Panc1 (cell line): ENCODE measurements at regions not wholly inside any gene's neighbourhood (a gene's known extent, or its start where the extent isn't known, plus 50 kb on each side); places are given as distances from the start of the nearest gene placed in this dataset.

Experiments used
- ATAC-seq: fragments of 200-7000 bp; cut with Tn5 transposase; 2 replicates; pipeline ENCODE4 v1.9.1; 2020; ENCODE audit warnings: mild to moderate bottlenecking, moderate library complexity
- BruUV-seq: library from RNA; stranded (reverse); fragments of 400-500 nt; replicated peaks from 2 replicates; lab custom pipeline; 2021; lab: Mats Ljungman, UMichigan
- CTCF ChIA-PET: fragments of 300-600 bp; sonication (Branson Sonifier 250); formaldehyde crosslinking; loops from one replicate; lab custom pipeline; 2022; ENCODE audit warnings: antibody characterized with exemption; lab: Charles Lee
- POLR2A ChIA-PET: fragments of 300-600 bp; sonication (Branson Sonifier 250); formaldehyde crosslinking; loops from one replicate; lab custom pipeline; 2022; ENCODE audit warnings: antibody characterized with exemption; lab: Charles Lee
- DNase-seq: peaks from one replicate; pipeline ENCODE4 v3.0.0-alpha.2; 2010; ENCODE audit warnings: low read depth, low spot score
- H3K27ac ChIP-seq: 2 replicates; pipeline ENCODE4 v1.5.1; 2011; ENCODE audit warnings: mild to moderate bottlenecking, low read length, inconsistent platforms
- H3K27me3 ChIP-seq: fragments of 200-500 bp; sonication (Bioruptor generic); 2 replicates; pipeline ENCODE4 v1.6.0; 2014; ENCODE audit warnings: low read length, inconsistent platforms; ENCODE audit not compliant: control insufficient read depth, insufficient read depth
- H3K36me3 ChIP-seq: fragments of 200-500 bp; sonication (Bioruptor generic); 2 replicates; pipeline ENCODE4 v1.5.1; 2014; ENCODE audit warnings: inconsistent platforms, mild to moderate bottlenecking, low read length, moderate library complexity; ENCODE audit not compliant: control insufficient read depth, insufficient read depth
- H3K4me1 ChIP-seq: 2 replicates; pipeline ENCODE4 v1.5.1; 2011; ENCODE audit warnings: inconsistent platforms, mild to moderate bottlenecking, low read length, moderate library complexity; ENCODE audit not compliant: control insufficient read depth, insufficient read depth
- H3K4me3 ChIP-seq, 2 experiments: 2 replicates each; pipeline ENCODE4 v1.5.1; 2011 to 2012; ENCODE audit warnings: low read depth in 2 of 2, low read length in 2 of 2, mild to moderate bottlenecking in 2 of 2, inconsistent platforms in 1 of 2, moderate library complexity in 1 of 2
- H3K9me3 ChIP-seq: fragments of 200-500 bp; sonication (Bioruptor generic); 2 replicates; pipeline ENCODE4 v1.5.1; 2014; ENCODE audit warnings: low read depth, mild to moderate bottlenecking, inconsistent platforms, low read length, moderate library complexity; ENCODE audit not compliant: control insufficient read depth, insufficient read depth
- CTCF ChIP-seq: fragments of 450-650 bp; IDR thresholded peaks from 2 replicates; pipeline ENCODE4 v1.5.1; 2017; ENCODE audit warnings: mild to moderate bottlenecking
- POLR2AphosphoS5 ChIP-seq: IDR thresholded peaks from 2 replicates; pipeline ENCODE4 v1.6.1; 2012; ENCODE audit warnings: mild to moderate bottlenecking, low read depth, low read length, moderate library complexity
- SIN3A ChIP-seq: IDR thresholded peaks from 2 replicates; pipeline ENCODE4 v1.6.1; 2012; ENCODE audit warnings: low read depth, mild to moderate bottlenecking, low read length, moderate library complexity, borderline replicate concordance; ENCODE audit not compliant: insufficient read depth
- TCF7L2 ChIP-seq: IDR thresholded peaks from 2 replicates; pipeline ENCODE4 v1.6.1; 2011; ENCODE audit warnings: mild to moderate bottlenecking, low read depth, low read length, inconsistent platforms
- in situ Hi-C: cut with HindIII; loops from 2 replicates; pipeline ENCODE4 v1.10.0; 2016; ENCODE audit warnings: low sequenced_read_pairs, low pct_unique_long_range_greater_than_20kb
- intact Hi-C: fragments of 100-400 bp; cut with micrococcal nuclease; formaldehyde crosslinking; loops from one replicate; pipeline ENCODE4 v1.10.0; 2022; ENCODE audit not compliant: unreplicated experiment
- TF ChIP-seq, protein P1 (sequence below), 2 experiments: IDR thresholded peaks; 2 replicates each; pipeline ENCODE4 v1.6.1; 2011 to 2012; ENCODE audit warnings: low read depth in 2 of 2, control low read depth in 1 of 2, low read length in 1 of 2, mild to moderate bottlenecking in 1 of 2, moderate library complexity in 1 of 2; ENCODE audit not compliant: insufficient read depth in 1 of 2

GRCh38 chr6:54019860-54020259 is 91.4 kb upstream of the MLIP start:
- DNase-seq: no peak
- BruUV-seq: no TSS peak
- Histone ChIP-seq H3K27me3 (no peaks in the 10 kb centered on the region), H3K36me3 (no peaks in the 10 kb centered on the region), H3K27ac (no peak overlapping the region), H3K4me1 (no peaks in the 10 kb centered on the region), H3K9me3 (no peaks in the 10 kb centered on the region), H3K4me3 (no peak overlapping the region)
- in situ Hi-C loops (no loop called here), intact Hi-C loops (no loop called here)
- ChIA-PET CTCF (no interaction called here), POLR2A (no interaction called here)
- TF ChIP-seq SIN3A: no peak
- TF ChIP-seq POLR2AphosphoS5: no peak
- no peak for TF ChIP-seq CTCF
- no peak for TF ChIP-seq TCF7L2
- TF ChIP-seq, protein P1, sequence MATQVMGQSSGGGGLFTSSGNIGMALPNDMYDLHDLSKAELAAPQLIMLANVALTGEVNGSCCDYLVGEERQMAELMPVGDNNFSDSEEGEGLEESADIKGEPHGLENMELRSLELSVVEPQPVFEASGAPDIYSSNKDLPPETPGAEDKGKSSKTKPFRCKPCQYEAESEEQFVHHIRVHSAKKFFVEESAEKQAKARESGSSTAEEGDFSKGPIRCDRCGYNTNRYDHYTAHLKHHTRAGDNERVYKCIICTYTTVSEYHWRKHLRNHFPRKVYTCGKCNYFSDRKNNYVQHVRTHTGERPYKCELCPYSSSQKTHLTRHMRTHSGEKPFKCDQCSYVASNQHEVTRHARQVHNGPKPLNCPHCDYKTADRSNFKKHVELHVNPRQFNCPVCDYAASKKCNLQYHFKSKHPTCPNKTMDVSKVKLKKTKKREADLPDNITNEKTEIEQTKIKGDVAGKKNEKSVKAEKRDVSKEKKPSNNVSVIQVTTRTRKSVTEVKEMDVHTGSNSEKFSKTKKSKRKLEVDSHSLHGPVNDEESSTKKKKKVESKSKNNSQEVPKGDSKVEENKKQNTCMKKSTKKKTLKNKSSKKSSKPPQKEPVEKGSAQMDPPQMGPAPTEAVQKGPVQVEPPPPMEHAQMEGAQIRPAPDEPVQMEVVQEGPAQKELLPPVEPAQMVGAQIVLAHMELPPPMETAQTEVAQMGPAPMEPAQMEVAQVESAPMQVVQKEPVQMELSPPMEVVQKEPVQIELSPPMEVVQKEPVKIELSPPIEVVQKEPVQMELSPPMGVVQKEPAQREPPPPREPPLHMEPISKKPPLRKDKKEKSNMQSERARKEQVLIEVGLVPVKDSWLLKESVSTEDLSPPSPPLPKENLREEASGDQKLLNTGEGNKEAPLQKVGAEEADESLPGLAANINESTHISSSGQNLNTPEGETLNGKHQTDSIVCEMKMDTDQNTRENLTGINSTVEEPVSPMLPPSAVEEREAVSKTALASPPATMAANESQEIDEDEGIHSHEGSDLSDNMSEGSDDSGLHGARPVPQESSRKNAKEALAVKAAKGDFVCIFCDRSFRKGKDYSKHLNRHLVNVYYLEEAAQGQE (IDR thresholded peaks at IDR 0.05; ENCODE audit: insufficient read depth in 1 of 2, low read depth in 2 of 2, low read length in 1 of 2): no peak
- no peak for ATAC-seq

- no peaks in the 10 kb centered on the region for H3K4me1 ChIP-seq
- TF ChIP-seq POLR2AphosphoS5: no peak
- no peak for TF ChIP-seq SIN3A
- TF ChIP-seq, protein P1 (IDR thresholded peaks at IDR 0.05; ENCODE audit: insufficient read depth in 1 of 2, low read depth in 2 of 2, low read length in 1 of 2): no peak
- TF ChIP-seq CTCF: no peak
- no peak for TF ChIP-seq TCF7L2
- no TSS peak for BruUV-seq
- ChIA-PET CTCF (no interaction called here), POLR2A (no interaction called here)
- no peaks in the 10 kb centered on the region for H3K36me3 ChIP-seq
- no peaks in the 10 kb centered on the region for H3K27me3 ChIP-seq
- no peaks in the 10 kb centered on the region for H3K9me3 ChIP-seq
- no peak overlapping the region for H3K4me3 ChIP-seq
- H3K27ac ChIP-seq: no peak overlapping the region
- intact Hi-C loops (no loop called here), in situ Hi-C loops (no loop called here)
- no peak for ATAC-seq
- no peak for DNase-seq
Observed at GRCh38 chr6:54020334-54020733, 90.9 kb upstream of the MLIP start.
